HG02642 (cell line): ENCODE measurements at regions not wholly inside any gene's neighbourhood (a gene's known extent, or its start where the extent isn't known, plus 50 kb on each side); places are given as distances from the start of the nearest gene placed in this dataset.
A peak's percentile ranks its signal among the peaks of the same experiment; 100 is the strongest.

Experiments
- ATAC-seq: cut with Tn5 transposase; IDR thresholded peaks from one replicate; pipeline ENCODE4 v1.9.1; 2021; ENCODE audit warnings: mild to moderate bottlenecking; ENCODE audit not compliant: unreplicated experiment, poor library complexity

GRCh38 chr3:74676-75243, 121.8 kb upstream of the CHL1 start:
- no peak for ATAC-seq

- no peak for ATAC-seq
Measured at GRCh38 chr3:75260-75659, 121.3 kb upstream of the CHL1 start.

- no peak for ATAC-seq
Measured at GRCh38 chr3:79542-79941, 117.0 kb upstream of the CHL1 start.

GRCh38 chr3:82508-82907, 114.1 kb upstream of the CHL1 start:
- ATAC-seq, result no peak

- ATAC-seq, result no peak
Measured at GRCh38 chr3:83096-83495, 113.5 kb upstream of the CHL1 start.

GRCh38 chr3:85180-85579, 111.4 kb upstream of the CHL1 start:
- no peak for ATAC-seq

- no peak for ATAC-seq
Measured at GRCh38 chr3:88267-88666, 108.3 kb upstream of the CHL1 start.

- ATAC-seq, result no peak
Measured at GRCh38 chr3:93746-94145, 102.8 kb upstream of the CHL1 start.

- no peak for ATAC-seq
Measured at GRCh38 chr3:96259-96658, 100.3 kb upstream of the CHL1 start.

GRCh38 chr3:97417-98258, 98.9 kb upstream of the CHL1 start:
- ATAC-seq, result no peak

GRCh38 chr3:98259-98654, 98.3 kb upstream of the CHL1 start:
- ATAC-seq, result no peak

- no peak for ATAC-seq
Measured at GRCh38 chr3:99506-99905, 97.1 kb upstream of the CHL1 start.

GRCh38 chr3:102484-102883, 94.1 kb upstream of the CHL1 start:
- ATAC-seq, result no peak

GRCh38 chr3:103991-104390, 92.6 kb upstream of the CHL1 start:
- ATAC-seq, result no peak

- ATAC-seq, result no peak
Measured at GRCh38 chr3:105585-105984, 91.0 kb upstream of the CHL1 start.

- no peak for ATAC-seq
Measured at GRCh38 chr3:106619-107018, 89.9 kb upstream of the CHL1 start.

- ATAC-seq, result peak; percentile 62
Measured at GRCh38 chr3:111143-112069, 85.2 kb upstream of the CHL1 start.

GRCh38 chr3:112773-113172, 83.8 kb upstream of the CHL1 start:
- no peak for ATAC-seq

GRCh38 chr3:118666-119065, 77.9 kb upstream of the CHL1 start:
- ATAC-seq, result no peak

- no peak for ATAC-seq
Measured at GRCh38 chr3:123341-123740, 73.2 kb upstream of the CHL1 start.

- peak; percentile 65 for ATAC-seq
Measured at GRCh38 chr3:124557-125179, 71.9 kb upstream of the CHL1 start.
